ENCODE measurements at regions not wholly inside any gene's neighbourhood (a gene's known extent, or its start where the extent isn't known, plus 50 kb on each side); places are given as distances from the start of the nearest gene placed in this dataset.

GRCh38 chr12:127896661-127897060 is 370.3 kb upstream of the TMEM132C start:
- 82% methylated on average over 3 of the region's 4 CpGs for WGBS (ENCODE audit: insufficient coverage)
- no peaks in the 10 kb centered on the region for H3K9me3 Mint-ChIP-seq (ENCODE audit: insufficient read depth)
- H3K9ac ChIP-seq (ENCODE audit: low read length) = no peak overlapping the region

GRCh38 chr12:127898616-127899015 is 368.4 kb upstream of the TMEM132C start:
- 96% methylated on average over 13 of the region's 14 CpGs for WGBS (ENCODE audit: insufficient coverage)
- Histone ChIP-seq H4K20me1 (ENCODE audit: control insufficient read depth, insufficient read depth, low read length, poor library complexity, severe bottlenecking) (no peaks in the 10 kb centered on the region), H3K27ac (ENCODE audit: low read length in 2 of 2) (no peak overlapping the region), H3K4me1 (ENCODE audit: control insufficient read depth in 2 of 2, insufficient read depth in 2 of 2, low read length in 2 of 2) (no peaks in the 10 kb centered on the region), H2AFZ (ENCODE audit: insufficient read depth, low read depth, low read length, poor library complexity, severe bottlenecking) (no peak overlapping the region), H3K4me2 (replicated peaks; ENCODE audit: low read depth, low read length, poor library complexity, severe bottlenecking) (no peak overlapping the region), H3K27me3 (replicated peaks in 1 of 4; ENCODE audit: control extremely low read depth in 1 of 4, control insufficient read depth in 3 of 4, insufficient read depth in 4 of 4, low read length in 3 of 4) (no peaks in the 10 kb centered on the region), H3K9ac (ENCODE audit: low read length) (no peak overlapping the region), H3K9me3 (ENCODE audit: control extremely low read depth in 1 of 3, control insufficient read depth in 2 of 3, insufficient read depth in 1 of 3, low read length in 2 of 3) (peaks cover 0 to 3% (median 0%) of the 10 kb centered on the region in 3 donors), H3K79me2 (ENCODE audit: control insufficient read depth, insufficient read depth, low read length) (no peaks in the 10 kb centered on the region), H3K36me3 (replicated peaks in 1 of 2; ENCODE audit: control extremely low read depth in 1 of 2, control insufficient read depth in 1 of 2, extremely low read depth in 1 of 2, insufficient read depth in 2 of 2, low read length in 1 of 2) (no peaks in the 10 kb centered on the region), H3K4me3 (ENCODE audit: control extremely low read depth in 1 of 5, extremely low read depth in 1 of 5, insufficient read depth in 1 of 5, low read depth in 2 of 5, low read length in 4 of 5) (no peak overlapping the region)
- DNase-seq = no peak
- Mint-ChIP-seq H3K9me3 (ENCODE audit: insufficient read depth) (no peaks in the 10 kb centered on the region), H3K27ac (no peak overlapping the region), H3K4me3 (no peak overlapping the region), H3K4me1 (no peaks in the 10 kb centered on the region), H3K27me3 (no peaks in the 10 kb centered on the region)
- CTCF ChIA-PET = interaction anchor here (0.6 kb wide), 1 partner anchor 472 kb away, joined by 3 read pairs; no protein-coding TSS in a partner anchor
- POLR2A ChIA-PET = no interaction called here
- TF ChIP-seq CTCF (IDR thresholded peaks at IDR 0.05) (no peak), EZH2 (IDR thresholded peaks at IDR 0.05; ENCODE audit: borderline replicate concordance, insufficient read depth, low read depth, low read length, poor library complexity, severe bottlenecking) (no peak)
- ATAC-seq (ENCODE audit: low read depth) = no peak
- intact Hi-C loops (cut with micrococcal nuclease) = no loop called here

More at GRCh38 chr12:127896661-127897060, 370.3 kb upstream of the TMEM132C start:
- Histone ChIP-seq H3K9me3 (ENCODE audit: control extremely low read depth in 1 of 3, control insufficient read depth in 2 of 3, insufficient read depth in 1 of 3, low read length in 2 of 3) (peaks cover 0 to 3% (median 0%) of the 10 kb centered on the region in 3 donors), H3K36me3 (replicated peaks in 1 of 2; ENCODE audit: control extremely low read depth in 1 of 2, control insufficient read depth in 1 of 2, extremely low read depth in 1 of 2, insufficient read depth in 2 of 2, low read length in 1 of 2) (no peaks in the 10 kb centered on the region), H3K4me3 (ENCODE audit: control extremely low read depth in 1 of 5, extremely low read depth in 1 of 5, insufficient read depth in 1 of 5, low read depth in 2 of 5, low read length in 4 of 5) (no peak overlapping the region), H4K20me1 (ENCODE audit: control insufficient read depth, insufficient read depth, low read length, poor library complexity, severe bottlenecking) (no peaks in the 10 kb centered on the region), H3K4me1 (ENCODE audit: control insufficient read depth in 2 of 2, insufficient read depth in 2 of 2, low read length in 2 of 2) (no peaks in the 10 kb centered on the region), H3K27me3 (replicated peaks in 1 of 4; ENCODE audit: control extremely low read depth in 1 of 4, control insufficient read depth in 3 of 4, insufficient read depth in 4 of 4, low read length in 3 of 4) (no peaks in the 10 kb centered on the region), H3K27ac (ENCODE audit: low read length in 2 of 2) (no peak overlapping the region), H3K4me2 (replicated peaks; ENCODE audit: low read depth, low read length, poor library complexity, severe bottlenecking) (no peak overlapping the region), H3K79me2 (ENCODE audit: control insufficient read depth, insufficient read depth, low read length) (no peaks in the 10 kb centered on the region), H2AFZ (ENCODE audit: insufficient read depth, low read depth, low read length, poor library complexity, severe bottlenecking) (no peak overlapping the region)
- Mint-ChIP-seq H3K4me3 (no peak overlapping the region), H3K27me3 (no peaks in the 10 kb centered on the region), H3K4me1 (no peaks in the 10 kb centered on the region), H3K27ac (no peak overlapping the region)
- POLR2A ChIA-PET = no interaction called here
- intact Hi-C loops (cut with micrococcal nuclease) = no loop called here
- DNase-seq = no peak
- ATAC-seq (ENCODE audit: low read depth) = no peak
- TF ChIP-seq EZH2 (IDR thresholded peaks at IDR 0.05; ENCODE audit: borderline replicate concordance, insufficient read depth, low read depth, low read length, poor library complexity, severe bottlenecking) (no peak), CTCF (IDR thresholded peaks at IDR 0.05) (no peak)
- CTCF ChIA-PET = no interaction called here

Measured in B cell (primary cell).